GM06990 (cell line): ENCODE measurements at regions not wholly inside any gene's neighbourhood (a gene's known extent, or its start where the extent isn't known, plus 50 kb on each side); places are given as distances from the start of the nearest gene placed in this dataset.

Experiments
- DNase-seq: peaks from one replicate; pipeline ENCODE4 v3.0.0-alpha.2; 2011; ENCODE audit not compliant: insufficient read length; ENCODE audit errors: extremely low read depth
- H3K27me3 ChIP-seq: replicated peaks from 2 replicates; pipeline ENCODE4 v1.6.0; 2011; ENCODE audit warnings: low read length; ENCODE audit not compliant: control insufficient read depth, insufficient read depth
- H3K36me3 ChIP-seq: 2 replicates; pipeline ENCODE4 v1.5.1; 2011; ENCODE audit warnings: low read length; ENCODE audit not compliant: control insufficient read depth, insufficient read depth
- H3K4me3 ChIP-seq: replicated peaks from 2 replicates; pipeline ENCODE4 v1.5.1; 2011; ENCODE audit warnings: low read depth, mild to moderate bottlenecking, control low read depth, low read length
- CTCF ChIP-seq: IDR thresholded peaks from 2 replicates; pipeline ENCODE4 v1.5.1; 2011; ENCODE audit warnings: low read length, control low read depth, mild to moderate bottlenecking, inconsistent platforms; ENCODE audit not compliant: insufficient read depth, poor library complexity, severe bottlenecking

- no peaks in the 10 kb centered on the region for H3K36me3 ChIP-seq
- H3K4me3 ChIP-seq = no peak overlapping the region
- no peak for TF ChIP-seq CTCF
- no peaks in the 10 kb centered on the region for H3K27me3 ChIP-seq
- DNase-seq = no peak
Observed at GRCh38 chr2:3914241-3914640, 210.9 kb downstream of the DCDC2C start.

GRCh38 chr2:3927031-3927430, 223.7 kb downstream of the DCDC2C start:
- TF ChIP-seq CTCF = no peak
- Histone ChIP-seq H3K36me3 (no peaks in the 10 kb centered on the region), H3K27me3 (no peaks in the 10 kb centered on the region), H3K4me3 (no peak overlapping the region)
- no peak for DNase-seq

GRCh38 chr2:3929374-3929773, 226.0 kb downstream of the DCDC2C start:
- no peaks in the 10 kb centered on the region for H3K36me3 ChIP-seq
- no peak for DNase-seq
- H3K4me3 ChIP-seq = no peak overlapping the region

GRCh38 chr2:3930246-3930645, 226.9 kb downstream of the DCDC2C start:
- TF ChIP-seq CTCF = no peak
- Histone ChIP-seq H3K4me3 (no peak overlapping the region), H3K36me3 (no peaks in the 10 kb centered on the region), H3K27me3 (no peaks in the 10 kb centered on the region)
- DNase-seq = no peak

More at GRCh38 chr2:3929374-3929773, 226.0 kb downstream of the DCDC2C start:
- no peak for TF ChIP-seq CTCF
- no peaks in the 10 kb centered on the region for H3K27me3 ChIP-seq

- TF ChIP-seq CTCF = no peak
- no peaks in the 10 kb centered on the region for H3K27me3 ChIP-seq
- H3K4me3 ChIP-seq = no peak overlapping the region
- H3K36me3 ChIP-seq = no peaks in the 10 kb centered on the region
- no peak for DNase-seq
Observed at GRCh38 chr2:3940661-3941060, 237.3 kb downstream of the DCDC2C start.

- H3K27me3 ChIP-seq = no peaks in the 10 kb centered on the region
- TF ChIP-seq CTCF = no peak
- DNase-seq = no peak
- H3K4me3 ChIP-seq = no peak overlapping the region
- H3K36me3 ChIP-seq = no peaks in the 10 kb centered on the region
Observed at GRCh38 chr2:3942841-3943240, 239.5 kb downstream of the DCDC2C start.
